HEK293 (cell line): ENCODE measurements at regions not wholly inside any gene's neighbourhood (a gene's known extent, or its start where the extent isn't known, plus 50 kb on each side); places are given as distances from the start of the nearest gene placed in this dataset.

Experiments
- CTCF ChIA-PET: fragments of 350-600 bp; formaldehyde crosslinking; extraction: SDS; loops from one replicate; lab custom pipeline; 2021; ENCODE audit warnings: antibody characterized with exemption; lab: Yijun Ruan, JAX
- POLR2A ChIA-PET: fragments of 300-600 bp; formaldehyde crosslinking; extraction: SDS; loops from one replicate; lab custom pipeline; 2020; ENCODE audit warnings: antibody characterized with exemption, inconsistent platforms; lab: Yijun Ruan, JAX
- H3K27ac ChIP-seq: fragments of 200-500 bp; sonication (Bioruptor generic); 2 replicates; pipeline ENCODE4 v1.5.1; 2014; ENCODE audit warnings: low read depth, low read length, control low read depth, inconsistent platforms; ENCODE audit errors: extremely low read depth
- H3K36me3 ChIP-seq, 2 experiments: fragments of 200-500 bp in 1 of 2; sonication (Bioruptor generic) in 1 of 2; 1 replicate in 1 of 2; 2 replicates in 1 of 2; pipeline ENCODE4 v1.5.1; 2014 to 2017; ENCODE audit warnings: inconsistent platforms in 2 of 2, low read length in 2 of 2; ENCODE audit not compliant: control insufficient read depth in 2 of 2, insufficient read depth in 1 of 2
- H3K4me1 ChIP-seq: fragments of 200-500 bp; sonication (Bioruptor generic); 2 replicates; pipeline ENCODE4 v1.5.1; 2014; ENCODE audit warnings: mild to moderate bottlenecking, low read length, inconsistent platforms; ENCODE audit not compliant: control insufficient read depth, insufficient read depth
- H3K4me3 ChIP-seq: 2 replicates; pipeline ENCODE4 v1.5.1; 2011; ENCODE audit warnings: low read depth, mild to moderate bottlenecking, control low read depth, low read length, moderate library complexity
- H3K9me3 ChIP-seq: fragments of 200-500 bp; sonication (Bioruptor generic); 2 replicates; pipeline ENCODE4 v1.5.1; 2014; ENCODE audit warnings: low read depth, low read length, inconsistent platforms; ENCODE audit not compliant: control insufficient read depth, insufficient read depth
- EGR2 ChIP-seq: fragments of 450-650 bp; formaldehyde crosslinking; IDR thresholded peaks from 2 replicates; pipeline ENCODE4 v1.5.1; 2016; ENCODE audit warnings: low read depth, missing biosample characterization, missing genetic modification characterization
- HOXD13 ChIP-seq: sonication (generic); formaldehyde crosslinking; IDR thresholded peaks from 2 replicates; pipeline ENCODE4 v1.8.0; 2022; ENCODE audit warnings: missing genetic modification reagents, borderline replicate concordance
- KLF16 ChIP-seq: fragments of 450-650 bp; formaldehyde crosslinking; IDR thresholded peaks from 2 replicates; pipeline ENCODE4 v1.5.1; 2017; ENCODE audit warnings: missing biosample characterization, missing genetic modification characterization
- SETDB1 ChIP-seq: IDR thresholded peaks from one replicate; pipeline ENCODE4 v1.6.1; 2017; ENCODE audit warnings: mild to moderate bottlenecking, low read length, moderate library complexity, mixed read lengths; ENCODE audit not compliant: insufficient read length
- ZBTB48 ChIP-seq: fragments of 450-650 bp; formaldehyde crosslinking; IDR thresholded peaks from 2 replicates; pipeline ENCODE4 v1.5.1; 2016; ENCODE audit warnings: missing biosample characterization, missing genetic modification characterization
- ZFP3 ChIP-seq: fragments of 450-650 bp; formaldehyde crosslinking; IDR thresholded peaks from 2 replicates; pipeline ENCODE4 v1.5.1; 2016; ENCODE audit warnings: low read depth, missing biosample characterization, missing genetic modification characterization
- ZFP37 ChIP-seq: fragments of 450-650 bp; formaldehyde crosslinking; IDR thresholded peaks from 2 replicates; pipeline ENCODE4 v1.5.1; 2016; ENCODE audit warnings: missing biosample characterization, missing genetic modification characterization
- ZNF121 ChIP-seq: fragments of 450-650 bp; formaldehyde crosslinking; IDR thresholded peaks from 2 replicates; pipeline ENCODE4 v1.5.1; 2016; ENCODE audit warnings: missing biosample characterization, missing genetic modification characterization
- ZNF138 ChIP-seq: fragments of 450-650 bp; formaldehyde crosslinking; IDR thresholded peaks from 2 replicates; pipeline ENCODE4 v1.5.1; 2016; ENCODE audit warnings: missing biosample characterization, missing genetic modification characterization, borderline replicate concordance
- ZNF202 ChIP-seq: fragments of 450-650 bp; formaldehyde crosslinking; IDR thresholded peaks from 2 replicates; pipeline ENCODE4 v1.5.1; 2016; ENCODE audit warnings: missing biosample characterization, missing genetic modification characterization, borderline replicate concordance
- ZNF248 ChIP-seq: fragments of 450-650 bp; formaldehyde crosslinking; IDR thresholded peaks from 2 replicates; pipeline ENCODE4 v1.5.1; 2017; ENCODE audit warnings: missing biosample characterization, missing genetic modification characterization
- ZNF311 ChIP-seq: fragments of 450-650 bp; formaldehyde crosslinking; IDR thresholded peaks from 2 replicates; pipeline ENCODE4 v1.5.1; 2017; ENCODE audit warnings: missing biosample characterization, missing genetic modification characterization, borderline replicate concordance
- ZNF335 ChIP-seq: fragments of 450-650 bp; formaldehyde crosslinking; conservative IDR thresholded peaks from 2 replicates; pipeline ENCODE4 v1.5.1; 2016; ENCODE audit warnings: missing biosample characterization, missing genetic modification characterization
- ZNF362 ChIP-seq: fragments of 450-650 bp; formaldehyde crosslinking; IDR thresholded peaks from 2 replicates; pipeline ENCODE4 v1.5.1; 2016; ENCODE audit warnings: missing biosample characterization, missing genetic modification characterization
- ZNF426 ChIP-seq: fragments of 450-650 bp; formaldehyde crosslinking; IDR thresholded peaks from 2 replicates; pipeline ENCODE4 v1.5.1; 2017; ENCODE audit warnings: missing biosample characterization, missing genetic modification characterization, mild to moderate bottlenecking, inconsistent platforms, moderate library complexity
- ZNF449 ChIP-seq: fragments of 450-650 bp; formaldehyde crosslinking; IDR thresholded peaks from 2 replicates; pipeline ENCODE4 v1.5.1; 2017; ENCODE audit warnings: missing biosample characterization, mild to moderate bottlenecking, missing genetic modification characterization, moderate library complexity
- ZNF513 ChIP-seq: fragments of 450-650 bp; IDR thresholded peaks from 2 replicates; pipeline ENCODE4 v1.5.1; 2018; ENCODE audit warnings: missing biosample characterization, missing genetic modification characterization
- ZNF514 ChIP-seq: fragments of 450-650 bp; formaldehyde crosslinking; IDR thresholded peaks from 2 replicates; pipeline ENCODE4 v1.5.1; 2016; ENCODE audit warnings: missing biosample characterization, missing genetic modification characterization
- ZNF558 ChIP-seq: fragments of 450-650 bp; formaldehyde crosslinking; IDR thresholded peaks from 2 replicates; pipeline ENCODE4 v1.5.1; 2016; ENCODE audit warnings: missing biosample characterization, missing genetic modification characterization
- ZNF585B ChIP-seq: fragments of 450-650 bp; formaldehyde crosslinking; IDR thresholded peaks from 2 replicates; pipeline ENCODE4 v1.5.1; 2016; ENCODE audit warnings: missing biosample characterization, missing genetic modification characterization
- ZNF645 ChIP-seq: fragments of 450-650 bp; formaldehyde crosslinking; IDR thresholded peaks from 2 replicates; pipeline ENCODE4; 2016; ENCODE audit warnings: missing biosample characterization, missing genetic modification characterization
- ZNF701 ChIP-seq: fragments of 450-650 bp; formaldehyde crosslinking; IDR thresholded peaks from 2 replicates; pipeline ENCODE4 v1.5.1; 2016; ENCODE audit warnings: missing biosample characterization, missing genetic modification characterization

- Histone ChIP-seq H3K4me3 (no peak overlapping the region), H3K9me3 (no peaks in the 10 kb centered on the region), H3K27ac (no peak overlapping the region), H3K36me3 (no peaks in the 10 kb centered on the region), H3K4me1 (no peaks in the 10 kb centered on the region)
- TF ChIP-seq ZNF121 (tag by site-specific recombination) (no peak), ZNF311 (tag by site-specific recombination) (no peak), ZFP3 (tag by site-specific recombination) (no peak), ZNF514 (tag by site-specific recombination) (no peak)
- POLR2A ChIA-PET: no interaction called here
- CTCF ChIA-PET: no interaction called here
These were observed 97.4 kb downstream of the THBS2 start for GRCh38 chr6:169156108-169156792.

- Histone ChIP-seq H3K36me3 (no peaks in the 10 kb centered on the region), H3K27ac (no peak overlapping the region), H3K4me1 (no peaks in the 10 kb centered on the region), H3K9me3 (no peaks in the 10 kb centered on the region), H3K4me3 (no peak overlapping the region)
- ChIA-PET POLR2A (no interaction called here), CTCF (no interaction called here)
- TF ChIP-seq ZNF558 (no peak), ZNF362 (tag by site-specific recombination) (no peak), EGR2 (tag by site-specific recombination) (no peak), HOXD13 (CRISPR knock-in tag) (no peak)
These were observed 98.2 kb downstream of the THBS2 start for GRCh38 chr6:169155481-169155880.

- ChIA-PET CTCF (no interaction called here), POLR2A (no interaction called here)
- Histone ChIP-seq H3K27ac (no peak overlapping the region), H3K9me3 (no peaks in the 10 kb centered on the region; the same call in 1 of the 2 replicates), H3K4me1 (no peaks in the 10 kb centered on the region), H3K36me3 (no peaks in the 10 kb centered on the region), H3K4me3 (no peak overlapping the region)
- TF ChIP-seq ZNF335: no peak
- 0 out of 2 replicates have a peak, but pooled peaks have one; percentile 17 for TF ChIP-seq ZNF513
- no peak for TF ChIP-seq ZNF449
- TF ChIP-seq ZNF701 (tag by site-specific recombination): no peak
- no peak for TF ChIP-seq ZNF138 (tag by site-specific recombination)
These were observed 100.2 kb downstream of the THBS2 start for GRCh38 chr6:169153401-169153800.

GRCh38 chr6:169146521-169146920 is 107.1 kb downstream of the THBS2 start:
- TF ChIP-seq ZNF426 (no peak), ZNF202 (no peak), ZNF645 (tag by site-specific recombination) (no peak), ZNF248 (tag by site-specific recombination) (no peak), KLF16 (no peak), SETDB1 (no peak), ZFP37 (tag by site-specific recombination) (no peak), ZNF585B (tag by site-specific recombination) (no peak), ZBTB48 (tag by site-specific recombination) (no peak), ZNF362 (tag by site-specific recombination) (no peak)
- Histone ChIP-seq H3K9me3 (no peaks in the 10 kb centered on the region; the same call in 1 of the 2 replicates), H3K27ac (no peak overlapping the region), H3K36me3 (no peaks in the 10 kb centered on the region), H3K4me3 (no peak overlapping the region), H3K4me1 (no peaks in the 10 kb centered on the region)
- CTCF ChIA-PET: interaction anchor here (0.6 kb wide), 1 partner anchor 149 kb away, joined by 4 read pairs; no protein-coding TSS in a partner anchor
- POLR2A ChIA-PET: no interaction called here
